NCI-H2107 treated with DMSO at 0.1 percent for 48 hours (cell line): ENCODE measurements at regions not wholly inside any gene's neighbourhood (a gene's known extent, or its start where the extent isn't known, plus 50 kb on each side); places are given as distances from the start of the nearest gene placed in this dataset.
"Not testable (repeated sequence)": the region's sequence is repeated elsewhere in the genome, so short reads cannot be mapped to it uniquely, and the experiment has no call there.

Experiments used
- DNase-seq: peaks from one replicate; lab custom pipeline; 2025; ENCODE audit not compliant: unreplicated experiment; lab: John Stamatoyannopoulos, UW

GRCh38 chr1:213415691-213416380 is 364.8 kb downstream of the RPS6KC1 start:
- DNase-seq, result no peak

- DNase-seq, result no peak
Measured at GRCh38 chr1:213416461-213417224, 365.6 kb downstream of the RPS6KC1 start.

DNA sequence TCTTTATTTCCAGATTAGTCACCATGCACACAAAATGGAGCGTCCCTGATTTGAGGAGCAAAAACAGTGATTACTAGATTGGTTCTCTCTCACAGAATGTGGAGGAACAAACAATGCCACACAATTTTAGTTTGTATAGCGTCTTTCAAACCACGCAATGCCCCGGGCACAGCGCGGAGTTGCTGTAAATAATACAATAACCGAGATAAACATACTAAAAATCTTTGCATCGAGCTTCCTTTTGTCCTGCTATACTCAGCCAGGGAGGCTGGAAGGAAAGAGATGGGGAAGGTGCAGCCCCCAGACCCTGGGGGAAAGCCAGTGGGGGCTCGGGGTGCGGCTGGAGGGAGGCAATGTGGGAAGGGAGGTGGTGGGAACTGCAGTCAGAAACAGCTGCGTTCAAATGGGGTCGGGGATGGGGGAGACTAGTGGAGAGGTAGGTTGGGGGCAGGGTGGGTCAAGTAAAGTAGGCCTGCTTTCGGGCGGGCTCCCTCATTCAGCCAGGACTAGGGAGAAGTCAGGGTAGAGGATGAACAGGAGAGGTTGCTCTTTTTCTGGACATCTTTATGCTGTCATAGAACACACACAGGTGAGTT is 366.3 kb downstream of the RPS6KC1 start:
- no peak for DNase-seq

GRCh38 chr1:213417846-213418245 is 366.8 kb downstream of the RPS6KC1 start:
- DNase-seq, result no peak

DNA sequence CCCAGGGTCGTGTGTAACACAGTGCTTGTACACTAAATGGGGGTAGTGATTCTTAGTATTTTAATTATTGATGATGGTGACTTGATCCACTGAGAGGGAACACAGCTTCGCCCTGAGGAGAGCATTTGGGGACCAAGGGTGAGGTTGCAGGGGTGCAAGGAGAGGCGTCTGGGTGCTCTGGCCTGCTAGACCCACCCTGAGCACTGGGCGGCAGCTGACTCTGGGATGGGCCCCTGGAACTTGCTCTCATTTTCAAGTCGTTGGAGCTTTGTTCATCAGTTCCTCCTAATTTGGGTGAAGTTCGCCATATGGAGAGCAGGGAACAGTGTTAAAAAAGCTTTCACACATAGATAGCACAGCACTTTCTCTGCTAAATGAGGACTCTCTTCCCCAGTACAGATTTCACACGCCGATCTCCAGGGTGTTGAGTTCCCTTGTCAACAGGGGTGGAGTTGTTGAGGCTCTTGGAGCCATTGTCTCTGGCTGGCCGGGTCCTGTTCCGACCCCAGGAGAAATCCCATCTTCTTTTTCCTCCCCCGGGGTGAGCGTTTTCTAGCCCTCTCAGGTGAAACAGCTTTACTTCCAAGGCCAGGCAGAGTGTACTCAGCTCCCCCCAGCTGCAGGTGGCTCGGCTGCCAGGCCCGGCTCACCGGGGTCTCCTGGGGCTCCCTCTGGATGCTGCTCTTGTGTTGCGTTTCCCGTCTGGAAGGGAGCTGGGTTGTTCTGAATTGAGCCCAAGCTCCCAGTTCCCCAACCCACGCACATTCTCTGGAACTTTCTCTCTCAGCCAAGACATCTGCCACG is 367.4 kb downstream of the RPS6KC1 start:
- DNase-seq, result no peak

- no peak for DNase-seq
Measured at GRCh38 chr1:213419401-213420030, 368.5 kb downstream of the RPS6KC1 start.

DNA sequence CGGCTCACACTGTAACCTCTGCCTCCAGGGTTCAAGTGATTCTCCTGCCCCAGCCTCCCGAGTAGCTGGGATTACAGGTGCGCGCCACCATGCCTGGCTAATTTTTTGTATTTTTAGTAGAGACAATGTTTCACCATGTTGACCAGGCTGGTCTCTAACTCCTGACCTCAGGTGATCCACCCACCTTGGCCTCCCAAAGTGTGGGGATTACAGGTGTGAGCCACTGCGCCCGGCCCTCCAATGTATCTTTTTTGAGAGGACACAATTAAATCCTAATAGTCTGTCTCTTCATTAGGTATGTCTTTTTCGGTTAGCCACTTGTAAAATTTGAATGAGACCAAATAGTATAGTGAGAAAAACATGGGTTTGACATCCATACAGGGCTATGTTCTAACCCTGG is 370.1 kb downstream of the RPS6KC1 start:
- not testable (repeated sequence) for DNase-seq

DNA sequence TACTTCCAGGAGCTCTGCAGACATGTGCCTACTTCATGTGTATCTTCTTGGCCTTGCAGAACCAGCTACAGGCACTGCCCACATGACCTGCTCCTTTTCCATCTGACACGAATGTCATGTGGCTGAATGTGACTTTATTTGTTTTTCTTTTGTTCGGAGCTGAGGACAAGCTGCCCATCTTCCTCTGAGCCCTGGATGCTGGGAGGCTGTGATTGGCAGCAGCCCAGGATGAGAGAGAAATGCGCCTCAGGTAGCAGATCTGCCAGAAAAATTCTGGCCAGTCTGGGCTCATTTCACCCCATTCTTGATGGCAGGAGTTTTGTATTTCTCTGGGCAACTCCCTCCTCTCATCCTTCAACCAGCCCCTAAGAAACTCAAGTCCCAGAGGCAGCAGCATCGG is 372.0 kb downstream of the RPS6KC1 start:
- no peak for DNase-seq

DNA sequence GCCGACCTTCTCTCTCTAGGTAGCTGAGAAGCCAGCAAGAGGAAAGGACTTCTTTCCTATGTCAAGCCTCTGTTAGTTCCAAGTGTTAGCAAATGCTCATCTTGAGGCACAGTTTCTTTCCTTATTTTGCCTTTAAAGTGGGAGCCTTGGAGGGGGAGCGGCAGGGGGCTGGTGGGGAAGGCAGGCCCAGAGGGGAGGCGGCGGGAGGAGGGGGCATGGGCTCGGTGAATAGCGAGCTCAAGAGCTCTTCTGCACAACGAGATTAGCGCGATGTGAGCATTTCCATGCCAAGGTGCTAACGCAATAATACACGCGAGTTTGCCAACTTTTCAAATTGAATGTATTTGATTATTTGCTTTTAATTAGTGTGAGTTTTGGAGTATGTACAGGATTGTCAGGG is 372.6 kb downstream of the RPS6KC1 start:
- no peak for DNase-seq

GRCh38 chr1:213425376-213426030 is 374.5 kb downstream of the RPS6KC1 start:
- DNase-seq, result peak; percentile 32

DNA sequence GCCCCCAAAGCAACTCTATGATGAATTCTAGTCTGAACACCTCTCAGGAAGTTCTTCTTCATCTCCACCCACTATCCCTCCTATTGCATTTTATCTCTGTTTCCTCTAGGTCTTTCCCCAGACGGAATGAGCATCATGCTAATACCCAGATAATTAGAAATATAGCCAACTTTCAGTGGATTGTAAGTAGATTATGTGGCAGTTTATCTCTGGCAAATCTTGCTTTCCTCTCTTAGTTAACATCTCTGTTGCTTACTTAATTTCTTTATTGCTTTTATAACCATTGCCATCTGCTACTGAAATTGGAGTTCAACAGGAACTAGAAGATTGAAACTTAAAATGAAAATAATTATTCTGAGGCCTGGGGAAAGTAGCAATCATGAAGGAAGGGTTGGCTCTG is 378.6 kb downstream of the RPS6KC1 start:
- no peak for DNase-seq

- no peak for DNase-seq
Measured at GRCh38 chr1:213435715-213436114, 384.7 kb downstream of the RPS6KC1 start.

DNA sequence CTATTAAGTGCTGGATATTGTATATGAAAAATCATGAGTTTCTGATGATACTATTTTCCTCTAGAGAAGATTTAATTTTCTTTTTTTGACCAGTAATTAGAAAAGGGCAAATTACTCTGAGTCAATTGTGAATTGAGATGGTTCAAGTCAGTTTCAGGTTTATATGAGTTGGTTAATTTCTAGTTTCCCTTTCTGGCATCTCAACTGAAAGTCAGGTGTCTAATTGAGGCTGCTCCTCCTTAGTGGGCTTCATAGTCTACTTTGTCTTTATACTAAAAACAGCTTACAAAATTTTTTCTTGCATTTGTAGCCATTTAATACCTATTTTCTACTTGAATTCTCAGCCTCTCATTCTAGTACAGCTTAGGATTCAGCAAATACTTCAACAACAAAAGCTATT is 387.3 kb downstream of the RPS6KC1 start:
- DNase-seq, result no peak

GRCh38 chr1:213439703-213440102 is 388.7 kb downstream of the RPS6KC1 start:
- DNase-seq, result no peak

- no peak for DNase-seq
Measured at GRCh38 chr1:213440766-213441165, 389.7 kb downstream of the RPS6KC1 start.

GRCh38 chr1:213443415-213443814 is 392.4 kb downstream of the RPS6KC1 start:
- no peak for DNase-seq

DNA sequence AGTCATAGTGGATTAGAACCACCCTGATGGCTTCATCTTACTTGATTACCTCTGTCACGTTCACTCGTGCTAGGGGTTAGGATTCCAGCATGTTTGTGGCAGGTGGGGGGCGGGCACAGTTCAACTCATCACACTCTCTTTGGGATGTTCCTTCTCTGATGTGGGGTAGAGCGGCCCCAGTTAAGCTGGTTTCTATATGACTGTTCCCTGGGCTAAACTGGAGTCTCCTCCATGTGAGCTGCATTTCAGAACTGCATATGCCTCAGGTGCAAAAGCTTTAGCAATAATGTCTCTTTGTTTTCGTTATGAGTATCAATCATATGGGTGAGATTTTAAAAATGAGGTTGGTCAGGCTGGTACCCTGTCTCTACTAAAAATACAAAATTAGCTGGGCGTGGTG is 393.2 kb downstream of the RPS6KC1 start:
- DNase-seq, result no peak

DNA sequence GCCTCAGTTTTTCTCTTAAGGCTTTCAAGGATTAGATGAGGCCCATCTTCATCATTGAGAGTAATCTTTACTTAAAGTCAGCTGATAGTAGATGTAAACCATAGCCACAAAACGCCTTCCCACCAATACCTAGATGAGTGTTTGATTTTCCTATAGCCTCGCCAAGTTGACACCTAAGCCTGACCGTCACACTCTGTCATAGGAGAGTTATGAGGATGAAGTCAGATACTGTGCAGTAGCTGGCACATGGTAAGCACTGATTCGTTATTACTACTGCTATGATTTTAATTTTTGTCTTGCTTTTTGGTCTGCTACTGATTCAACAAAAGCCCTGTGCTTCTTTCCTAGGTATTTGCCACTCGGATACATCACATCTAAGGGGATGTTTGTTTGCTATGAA is 395.5 kb downstream of the RPS6KC1 start:
- DNase-seq, result no peak

GRCh38 chr1:213448360-213448759 is 397.3 kb downstream of the RPS6KC1 start:
- no peak for DNase-seq

- DNase-seq, result no peak
Measured at GRCh38 chr1:213448776-213449175, 397.7 kb downstream of the RPS6KC1 start.
